ENCODE measurements at regions not wholly inside any gene's neighbourhood (a gene's known extent, or its start where the extent isn't known, plus 50 kb on each side); places are given as distances from the start of the nearest gene placed in this dataset.
"Not testable (repeated sequence)": the region's sequence is repeated elsewhere in the genome, so short reads cannot be mapped to it uniquely, and the experiment has no call there.

GRCh38 chr9:101840694-101841188, 102.3 kb upstream of the GRIN3A start:
- DNase-seq: no peak

GRCh38 chr9:101838988-101839387, 100.5 kb upstream of the GRIN3A start:
- DNase-seq: not testable (repeated sequence)

GRCh38 chr9:101836021-101836420, 97.6 kb upstream of the GRIN3A start:
- DNase-seq: no peak

GRCh38 chr9:101832486-101832885, 94.0 kb upstream of the GRIN3A start:
- DNase-seq: no peak

- DNase-seq: not testable (repeated sequence)
These were observed 83.0 kb upstream of the GRIN3A start for GRCh38 chr9:101821450-101821849.

- DNase-seq: not testable (repeated sequence)
These were observed 82.5 kb upstream of the GRIN3A start for GRCh38 chr9:101820983-101821382.

- no peak for DNase-seq
These were observed 75.6 kb upstream of the GRIN3A start for GRCh38 chr9:101814064-101814463.

- not testable (repeated sequence) for DNase-seq
These were observed 69.4 kb upstream of the GRIN3A start for GRCh38 chr9:101807879-101808278.

- no peak for DNase-seq
These were observed 57.6 kb upstream of the GRIN3A start for GRCh38 chr9:101796044-101796443.

- no peak for DNase-seq
These were observed 56.7 kb upstream of the GRIN3A start for GRCh38 chr9:101795147-101795546.

- DNase-seq: no peak
These were observed 54.0 kb upstream of the GRIN3A start for GRCh38 chr9:101792475-101792874.

GRCh38 chr9:101791938-101792337, 53.5 kb upstream of the GRIN3A start:
- peak; percentile 33 to 49 for DNase-seq

- no peak for DNase-seq
These were observed 53.1 kb upstream of the GRIN3A start for GRCh38 chr9:101791533-101791932.

All from NCI-H2081 (cell line).